IPS DF 19.7 (cell line): ENCODE measurements at regions not wholly inside any gene's neighbourhood (a gene's known extent, or its start where the extent isn't known, plus 50 kb on each side); places are given as distances from the start of the nearest gene placed in this dataset.
A peak's percentile ranks its signal among the peaks of the same experiment; 100 is the strongest.
"Not testable (repeated sequence)": the region's sequence is repeated elsewhere in the genome, so short reads cannot be mapped to it uniquely, and the experiment has no call there.

ENCODE experiments used
- DNase-seq: peaks from one replicate; pipeline ENCODE4 v3.0.0-alpha.2; 2013; ENCODE audit warnings: low read depth, low spot score

DNA sequence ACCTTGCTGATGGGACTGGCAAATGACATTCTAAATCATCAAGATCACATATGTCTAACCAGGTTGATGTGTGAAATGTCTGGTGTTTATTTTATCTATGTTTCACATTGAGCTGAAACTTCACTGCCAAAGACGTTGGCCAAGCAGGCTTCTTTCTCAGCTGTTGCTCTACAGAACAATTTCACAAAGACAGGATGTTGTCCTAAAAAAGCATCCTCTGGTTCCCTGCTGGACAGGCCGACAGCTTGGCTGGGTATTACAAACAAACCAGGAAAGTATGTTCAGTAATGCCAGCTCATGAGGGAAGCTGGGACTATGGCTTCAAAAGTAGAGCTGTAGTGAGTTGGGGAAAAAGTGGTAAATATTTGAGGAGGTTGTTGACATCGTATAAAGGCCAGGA is 179.4 kb downstream of the FAM43A start:
- no peak for DNase-seq

DNA sequence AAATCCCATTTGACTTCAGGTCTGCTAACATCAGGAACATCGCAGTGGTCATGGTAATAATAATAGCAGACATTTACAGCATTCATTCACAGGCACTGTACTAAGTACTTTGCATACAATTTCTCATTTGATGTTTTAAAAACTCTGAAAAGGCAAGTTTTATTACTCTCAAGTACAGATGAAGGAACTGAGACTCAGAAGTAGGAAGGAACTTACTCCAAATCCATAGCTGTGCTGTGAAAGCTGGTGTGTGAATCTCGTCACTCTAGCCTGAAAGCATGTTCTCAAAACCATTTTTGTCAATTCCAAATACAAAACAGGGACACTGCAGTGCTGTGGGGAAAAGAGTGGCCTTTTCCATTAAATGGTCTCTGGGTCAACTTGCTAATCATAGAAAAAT is 179.9 kb downstream of the FAM43A start:
- no peak for DNase-seq

DNA sequence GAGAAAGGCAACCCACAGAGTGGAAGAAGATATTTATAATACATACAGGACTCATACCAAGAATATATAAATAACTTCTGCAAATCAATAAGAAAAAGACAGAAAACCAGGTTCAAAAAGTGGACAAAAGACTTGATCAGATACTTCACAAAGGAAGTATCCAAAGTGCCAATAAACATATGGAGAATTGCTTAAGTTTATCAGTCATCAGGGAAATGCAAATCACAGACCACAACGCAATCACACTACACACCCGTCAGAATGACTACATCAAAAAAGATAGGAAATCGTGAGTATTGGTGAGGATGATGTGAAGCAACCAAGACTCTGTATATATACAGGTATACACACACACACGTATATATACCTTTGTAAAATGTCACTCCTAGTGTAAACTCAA is 180.6 kb downstream of the FAM43A start:
- no peak for DNase-seq

DNA sequence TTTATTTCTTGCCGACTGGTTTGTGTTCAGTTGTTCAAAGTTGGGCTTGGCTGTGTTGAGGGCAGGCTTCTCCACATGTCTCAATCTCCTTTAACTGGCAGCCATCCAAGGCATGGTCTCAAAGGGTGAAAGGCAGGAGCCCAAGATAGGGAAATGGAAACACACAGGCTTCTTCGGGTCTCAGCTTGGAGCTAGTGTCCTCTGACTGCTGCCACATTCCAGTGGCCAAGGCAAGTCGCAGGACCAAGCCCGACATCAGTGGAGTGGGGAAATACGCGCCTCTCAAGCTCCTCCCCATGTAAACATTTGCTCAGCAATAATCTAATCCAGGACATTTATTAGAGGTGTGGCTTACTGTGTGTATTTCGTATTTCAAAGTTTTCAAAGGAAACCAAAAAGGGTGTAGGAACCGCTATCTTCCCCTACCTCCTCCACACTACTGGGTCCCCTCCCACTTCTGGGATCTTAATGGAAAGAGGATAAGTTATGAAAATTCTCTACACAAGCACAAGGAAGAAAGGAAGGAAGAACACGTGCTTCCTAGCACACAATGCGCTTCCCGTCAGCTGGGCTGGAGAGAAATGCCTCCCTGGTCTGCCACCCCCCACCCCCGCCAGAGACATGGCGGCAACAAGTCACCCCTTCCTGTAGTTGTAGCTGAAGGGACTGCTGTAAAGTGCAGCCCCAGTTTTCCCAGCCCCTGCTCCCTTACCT is 181.7 kb downstream of the FAM43A start:
- no peak for DNase-seq

DNA sequence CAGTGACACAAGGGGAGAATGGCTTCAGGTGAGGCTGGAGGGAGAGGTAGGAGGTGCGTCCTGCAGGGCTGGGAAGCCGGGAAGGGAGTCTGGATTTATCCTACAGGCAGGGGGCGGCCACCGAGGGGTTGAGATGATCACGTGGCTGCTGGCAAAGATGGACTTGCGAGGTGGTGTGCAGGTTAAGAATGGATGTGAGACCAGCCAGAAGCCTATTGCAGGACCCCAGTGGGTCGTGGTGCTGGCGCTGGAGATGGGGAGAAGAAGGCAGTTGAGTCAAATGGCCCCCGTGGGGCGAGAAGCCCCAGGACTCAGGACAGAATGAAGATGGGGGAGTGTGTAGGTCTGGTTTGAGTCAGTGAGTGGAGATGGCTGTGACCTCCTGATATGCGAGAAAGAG is 183.1 kb downstream of the FAM43A start:
- DNase-seq, result no peak

DNA sequence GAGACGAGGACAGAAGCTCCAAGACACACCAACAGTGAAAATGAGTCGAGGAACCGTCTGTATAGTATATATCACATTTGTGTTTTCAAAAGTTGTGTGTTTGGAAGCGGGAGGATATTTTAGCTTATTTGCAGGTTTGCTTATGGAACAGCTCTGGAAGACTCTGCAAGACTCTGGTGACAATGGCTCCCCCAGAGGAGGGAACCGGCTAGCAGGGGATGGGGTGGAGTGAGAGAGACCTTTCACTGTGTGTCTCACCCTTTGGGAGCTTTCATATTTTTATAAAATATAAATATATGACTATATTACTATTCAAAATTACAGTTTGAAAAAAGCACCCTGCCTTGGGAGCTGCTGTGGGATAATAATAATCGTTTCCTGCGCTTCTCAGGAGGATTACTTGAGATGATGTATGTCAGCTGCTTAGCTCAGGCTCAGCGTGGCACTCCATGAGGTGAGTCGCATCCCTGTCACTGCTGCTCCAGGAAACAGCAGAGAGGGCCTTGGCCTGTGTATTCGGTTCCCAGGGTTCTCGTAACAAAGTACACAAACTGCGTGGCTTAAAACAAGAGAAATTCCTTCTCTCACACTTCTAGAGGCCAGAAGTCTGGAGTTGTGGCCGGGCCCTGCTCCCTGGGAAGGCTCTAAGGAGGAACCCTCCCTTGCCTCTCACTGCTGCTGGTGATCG is 183.9 kb downstream of the FAM43A start:
- no peak for DNase-seq

DNA sequence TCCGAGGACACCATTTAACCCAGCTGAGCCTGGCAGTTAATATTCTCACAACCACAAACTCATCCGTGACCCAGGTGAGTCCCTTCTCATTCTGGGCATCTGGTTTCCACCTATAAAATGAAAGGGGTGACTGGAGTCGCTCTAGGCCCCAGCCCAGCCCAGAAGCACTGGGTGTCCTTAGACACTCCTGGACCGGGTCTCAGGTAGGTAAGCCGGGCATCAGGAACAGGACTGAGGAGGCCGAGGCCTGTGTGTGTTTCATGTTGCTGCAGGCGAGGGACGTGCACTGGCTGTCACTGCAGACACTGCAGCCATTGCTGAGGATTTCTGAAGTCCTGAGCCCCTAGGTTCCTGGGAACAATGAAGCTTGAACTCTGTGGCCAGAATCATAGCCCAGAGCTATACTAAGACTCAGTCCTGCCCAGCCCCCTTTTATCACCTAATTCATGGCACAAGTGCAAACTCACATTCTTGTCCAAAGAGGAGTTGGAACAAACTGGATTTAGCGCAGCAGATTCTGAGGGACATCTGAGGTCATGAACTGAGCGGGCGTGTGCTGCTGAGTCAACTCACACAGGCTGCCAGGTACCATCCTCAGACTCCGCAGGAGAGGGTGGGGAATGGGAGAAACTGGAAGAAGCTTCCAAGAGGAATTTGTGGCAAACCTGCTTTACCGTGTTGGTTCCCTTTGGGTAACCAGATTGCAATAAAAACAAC is 184.9 kb downstream of the FAM43A start:
- no peak for DNase-seq

DNA sequence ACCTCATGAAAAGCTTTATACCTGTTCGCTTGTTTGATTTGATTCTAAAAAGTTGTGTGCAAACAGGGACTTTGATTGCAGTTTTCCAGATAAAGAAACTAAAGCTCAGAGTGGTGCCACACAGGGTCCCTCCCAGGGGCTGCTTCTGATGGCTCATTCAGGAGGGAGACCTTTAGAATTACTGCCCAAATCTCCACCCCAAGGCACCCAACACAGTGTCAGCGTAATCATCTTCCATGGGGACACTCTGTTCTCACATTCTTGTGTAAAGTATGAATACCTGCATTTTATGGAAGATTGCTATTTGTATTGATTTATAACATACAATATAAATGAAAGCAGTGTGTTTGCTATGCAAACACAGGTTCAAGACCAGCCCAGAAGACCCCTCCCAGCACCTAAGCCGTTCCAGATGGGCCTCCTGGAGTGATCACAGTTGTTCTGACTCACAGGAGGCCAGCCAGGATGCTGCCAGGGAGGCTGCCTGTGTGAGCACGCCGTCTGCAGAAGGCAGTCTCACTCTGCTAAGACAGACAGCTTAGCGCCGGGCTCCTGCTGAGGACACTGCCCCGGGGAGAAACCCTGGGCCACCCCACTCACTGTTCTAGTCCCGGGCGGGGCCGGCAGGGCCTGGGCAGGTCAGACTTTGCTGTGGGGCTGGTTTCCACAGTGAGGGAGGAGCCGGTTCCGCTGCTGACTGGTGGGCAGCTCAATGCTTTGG is 185.6 kb downstream of the FAM43A start:
- no peak for DNase-seq

DNA sequence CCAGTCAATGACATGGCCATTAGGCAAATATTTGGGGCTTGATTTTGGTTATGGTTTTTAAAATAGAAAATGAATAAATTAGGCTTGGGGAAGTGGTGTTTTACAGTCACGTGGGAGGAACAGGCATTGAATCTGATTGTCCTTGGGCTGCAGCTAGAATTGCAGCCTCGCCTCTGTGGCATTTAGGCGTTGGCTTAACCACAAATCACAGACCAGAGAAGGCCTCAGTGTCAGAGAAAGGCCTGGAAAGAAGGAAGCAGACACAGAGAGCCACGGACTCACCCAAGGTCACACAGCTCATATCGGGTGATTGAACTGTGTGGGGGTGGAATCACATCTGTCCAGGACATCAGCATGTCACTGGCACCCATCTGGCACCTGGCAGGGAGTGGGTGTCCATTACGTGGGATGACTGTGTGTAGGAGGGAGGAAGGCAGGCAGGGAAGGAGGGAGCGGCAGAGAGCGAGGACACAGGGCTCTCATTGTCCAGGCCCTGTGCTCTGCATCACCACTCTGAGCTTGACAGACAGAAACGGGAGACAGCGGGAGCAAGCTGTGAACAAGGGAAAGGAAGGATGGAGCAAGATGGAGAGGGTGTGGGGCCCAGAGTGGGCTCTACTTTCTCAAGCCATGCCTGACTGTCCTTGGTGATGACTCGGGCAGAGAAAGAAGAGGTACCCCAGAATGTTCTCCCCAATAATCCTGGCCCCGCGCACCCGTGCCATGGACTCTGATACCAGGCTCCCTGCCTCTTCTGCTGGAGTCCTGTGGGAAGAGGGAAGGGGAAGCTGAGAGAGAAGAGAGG is 186.4 kb downstream of the FAM43A start:
- no peak for DNase-seq

DNA sequence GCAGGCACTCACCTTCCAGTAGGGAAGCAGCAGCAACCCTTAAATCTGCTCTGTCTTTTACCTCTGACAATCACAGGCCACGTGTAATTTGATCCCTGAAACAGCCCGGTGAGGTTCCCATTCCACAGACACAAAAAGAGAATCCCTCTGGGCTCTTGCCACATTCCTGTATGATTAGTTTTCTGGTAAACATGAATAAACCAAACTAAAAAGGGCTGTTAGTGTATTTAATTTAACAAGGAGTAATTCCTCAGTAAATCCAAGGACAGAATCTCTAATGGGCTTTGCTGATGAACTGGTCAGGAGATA is 186.9 kb downstream of the FAM43A start:
- DNase-seq, result peak; percentile 54

DNA sequence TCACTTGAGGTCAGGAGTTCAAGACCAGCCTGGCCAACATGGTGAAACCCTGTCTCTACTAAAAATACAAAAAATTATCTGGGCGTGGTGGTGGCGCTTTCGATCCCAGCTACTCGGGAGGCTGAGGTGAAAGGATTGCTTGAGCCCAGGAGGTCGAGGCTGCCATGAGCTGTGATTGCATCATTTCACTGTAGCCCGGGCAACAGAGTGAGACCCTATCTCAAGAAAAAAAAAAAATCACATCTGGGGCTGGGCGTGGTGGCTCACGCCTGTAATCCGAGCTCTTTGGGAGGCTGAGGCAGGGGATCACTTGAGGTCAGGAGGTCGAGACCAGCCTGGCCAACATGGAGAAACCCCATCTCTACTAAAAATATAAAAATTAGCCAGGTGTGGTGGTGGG is 187.8 kb downstream of the FAM43A start:
- DNase-seq, result not testable (repeated sequence)

DNA sequence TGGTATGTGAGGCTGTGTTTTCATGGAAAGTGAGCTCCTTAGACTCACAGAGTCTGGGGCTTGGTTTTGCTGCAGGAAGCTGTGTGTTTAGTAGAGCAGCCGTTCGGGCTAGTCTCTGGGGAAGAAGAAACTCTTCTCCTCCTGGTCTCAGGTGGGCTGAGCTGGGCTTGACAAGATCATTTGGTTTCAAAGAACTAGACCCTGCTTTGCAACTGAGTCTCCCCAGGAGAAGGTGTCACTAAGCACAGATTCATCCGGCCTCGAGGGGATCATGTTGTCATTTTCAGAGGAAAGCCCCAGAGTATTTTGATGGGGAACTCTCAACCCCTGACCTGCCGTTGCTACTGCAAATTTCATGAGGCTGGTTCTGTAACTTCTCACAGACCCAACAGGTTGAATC is 188.5 kb downstream of the FAM43A start:
- DNase-seq, result no peak

DNA sequence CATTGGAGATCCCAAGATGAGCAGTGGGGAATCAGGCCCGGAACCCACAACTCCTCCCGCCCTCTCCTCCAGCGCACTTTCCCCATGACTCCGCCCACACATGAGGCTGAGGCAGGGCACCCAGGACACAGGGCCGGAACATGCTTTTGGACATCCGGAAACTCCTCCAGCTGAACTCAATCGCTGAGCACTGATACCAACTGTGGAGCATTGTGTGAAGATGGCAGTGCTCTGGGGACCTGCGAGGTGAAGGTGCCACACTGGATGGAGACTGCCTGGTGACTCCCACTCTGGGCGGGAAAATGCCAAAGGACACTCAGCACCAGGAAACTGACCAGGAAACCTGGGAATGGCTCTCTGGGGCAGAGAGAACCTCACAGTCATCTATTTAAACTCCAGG is 189.1 kb downstream of the FAM43A start:
- no peak for DNase-seq

DNA sequence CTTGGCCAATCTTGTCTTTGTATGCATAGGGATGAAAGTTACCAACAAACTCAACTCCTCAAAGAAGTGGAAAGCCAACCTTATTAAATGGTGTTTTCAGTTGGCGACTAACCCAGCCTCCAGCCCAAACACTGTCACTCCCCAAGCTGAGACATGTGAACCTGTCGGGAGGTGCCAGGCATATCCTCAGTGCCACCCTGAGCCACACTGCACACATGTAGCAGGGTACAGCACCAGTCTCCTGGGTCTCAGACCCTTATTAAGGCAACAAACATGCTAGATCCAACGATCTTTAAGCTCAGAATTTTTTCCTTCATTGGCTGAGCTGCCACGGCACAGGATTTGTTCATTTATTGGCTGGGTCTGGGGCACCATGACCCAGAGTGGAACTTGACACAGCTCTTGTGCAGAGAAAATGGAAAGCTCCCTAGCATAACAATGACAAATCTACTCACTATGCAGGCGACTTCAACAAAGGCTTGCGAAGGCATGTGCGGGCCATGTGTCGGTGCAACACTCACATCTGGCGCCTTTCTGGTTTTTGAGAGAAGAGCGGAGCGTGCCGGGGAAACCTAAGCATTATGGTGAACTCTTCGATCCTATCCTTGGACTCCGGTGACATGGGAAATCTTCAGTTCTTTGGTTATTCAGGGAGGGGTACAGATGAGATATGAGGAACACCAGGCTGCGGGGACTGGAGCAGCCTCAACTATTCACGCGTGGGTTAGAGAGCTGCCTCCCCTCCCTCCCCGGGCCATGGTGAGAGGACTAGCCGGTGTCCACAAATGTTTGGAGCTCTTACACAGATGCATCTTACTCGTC is 190.1 kb downstream of the FAM43A start:
- DNase-seq, result no peak

DNA sequence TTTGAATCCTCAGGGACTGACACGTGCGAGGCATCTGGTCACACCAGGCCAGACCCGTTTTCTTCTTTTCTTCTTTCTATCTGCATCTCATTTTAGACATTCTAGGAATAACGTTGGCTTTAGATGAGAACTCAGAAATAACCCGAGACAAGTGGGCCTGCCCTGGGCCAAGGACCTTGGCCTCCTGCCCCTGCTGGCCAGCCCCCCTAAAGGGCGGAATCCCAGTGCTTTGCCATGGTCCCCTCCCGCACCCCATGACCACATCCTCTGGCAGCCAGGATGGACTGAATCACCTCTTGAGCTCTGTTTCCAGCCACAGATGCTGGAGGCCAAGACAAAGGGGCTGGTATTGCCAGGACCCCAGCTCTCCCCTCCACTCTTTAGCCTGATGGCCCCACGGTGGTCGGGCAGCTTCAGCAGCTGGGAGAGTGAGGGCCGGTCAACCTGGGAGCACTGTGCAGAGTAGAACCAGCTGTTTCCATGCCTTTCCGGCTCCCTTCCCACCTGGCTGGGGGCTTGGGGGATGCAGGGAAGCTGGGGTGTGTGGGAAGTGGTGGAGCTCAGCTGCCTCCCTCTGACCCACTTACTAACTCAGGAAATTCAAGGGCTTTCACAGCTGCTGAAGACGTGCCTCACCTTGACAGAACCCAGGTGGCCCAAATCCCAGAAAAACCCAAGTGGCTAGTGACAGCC is 190.9 kb downstream of the FAM43A start:
- DNase-seq, result no peak

DNA sequence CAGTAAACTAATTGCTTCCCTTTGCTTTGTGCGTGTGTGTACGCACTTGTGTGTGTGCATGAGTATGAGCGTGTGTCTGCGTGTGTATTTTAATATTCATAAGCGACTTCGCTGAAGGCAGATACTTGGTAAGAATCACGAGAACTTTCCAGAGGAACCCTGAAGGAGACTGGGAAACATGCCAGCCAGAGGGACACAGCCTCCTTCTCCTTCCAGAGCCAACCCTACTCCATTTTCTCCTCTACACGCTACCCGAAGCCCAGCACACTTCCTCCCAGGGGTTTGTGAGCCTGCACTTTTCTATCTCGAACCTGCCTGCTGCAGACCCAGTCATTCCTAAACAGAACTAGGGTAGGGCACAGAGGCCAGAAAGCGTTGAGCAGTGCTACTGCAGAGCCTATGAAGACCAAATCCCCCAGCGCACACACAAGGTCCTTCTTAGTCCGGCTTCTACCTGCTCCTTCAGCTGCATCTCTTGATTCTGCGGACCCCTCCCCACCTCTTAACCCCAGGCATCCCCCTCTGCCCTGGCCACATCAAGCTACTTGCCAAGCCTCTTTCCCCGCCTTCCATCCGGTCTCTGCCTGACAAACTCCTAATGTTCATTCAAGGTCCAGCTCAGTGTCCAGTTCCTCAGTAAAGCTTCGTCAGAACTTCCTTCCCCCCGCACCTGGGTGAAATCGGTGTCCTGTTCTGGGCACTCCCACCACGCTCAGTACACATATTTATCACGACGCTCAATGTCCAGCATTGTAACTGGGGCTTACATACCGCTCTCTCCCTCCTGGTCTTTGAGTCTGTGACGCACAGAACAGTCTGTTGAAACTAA is 191.8 kb downstream of the FAM43A start:
- DNase-seq, result no peak

DNA sequence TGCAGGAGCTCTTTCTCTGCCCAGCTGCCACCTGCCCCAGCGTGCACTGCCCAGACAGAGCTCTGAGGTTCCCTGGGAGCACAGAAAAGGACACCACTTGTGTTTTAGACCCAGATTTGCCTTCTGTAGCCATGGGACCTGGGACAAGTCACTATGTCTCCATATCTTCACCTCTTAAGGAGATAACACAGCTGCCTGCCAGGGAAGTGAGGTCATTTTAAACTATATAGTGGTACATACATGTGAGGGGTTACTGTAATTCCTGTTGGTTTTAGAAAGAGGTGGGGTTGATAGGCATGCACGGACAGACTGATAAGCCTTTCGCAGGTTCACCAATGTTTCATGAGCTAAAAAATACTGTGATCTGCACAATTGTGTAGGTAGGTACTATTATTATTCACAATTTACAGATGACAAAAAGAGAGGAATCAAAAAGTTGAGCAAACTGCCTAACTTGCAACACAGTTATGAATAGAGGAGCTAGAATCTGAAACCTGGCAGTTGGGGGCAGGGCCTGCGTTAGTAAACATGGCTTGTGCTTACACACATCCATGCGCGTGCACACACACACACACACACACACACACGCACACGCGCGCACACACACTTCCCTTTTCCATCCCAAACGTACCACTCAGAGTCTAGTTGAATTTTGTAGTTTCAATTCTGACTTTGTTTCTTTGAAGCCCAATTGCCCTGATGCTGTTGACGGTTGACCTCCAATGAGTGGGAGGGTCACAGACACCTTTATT is 193.6 kb downstream of the FAM43A start:
- no peak for DNase-seq
